Thoracic aorta (tissue), 2 donors: ENCODE measurements at regions not wholly inside any gene's neighbourhood (a gene's known extent, or its start where the extent isn't known, plus 50 kb on each side); places are given as distances from the start of the nearest gene placed in this dataset.

ENCODE experiments used
- ATAC-seq: fragments of 150-250 bp; one replicate; pipeline ENCODE4 v1.8.0; 2017; ENCODE audit warnings: low read depth; ENCODE audit not compliant: insufficient number of reproducible peaks, low FRiP score
- DNase-seq: peaks from one replicate; pipeline ENCODE4 v3.0.0-alpha.2; 2020; ENCODE audit warnings: low spot score
- H3K27ac ChIP-seq, 2 donors: fragments of 200-600 bp; sonication (generic); 1 replicate in 1 of 2; 2 replicates in 1 of 2; pipeline ENCODE4 v1.5.1; 2016; ENCODE audit warnings: mild to moderate bottlenecking in 2 of 2, moderate library complexity in 2 of 2
- H3K27me3 ChIP-seq: fragments of 200-600 bp; sonication (generic); replicated peaks from 2 replicates; pipeline ENCODE4 v1.6.0; 2016; ENCODE audit warnings: mild to moderate bottlenecking; ENCODE audit not compliant: insufficient read depth
- H3K36me3 ChIP-seq: fragments of 200-600 bp; sonication (generic); one replicate; pipeline ENCODE4 v1.5.1; 2016
- H3K4me1 ChIP-seq, 2 donors: fragments of 200-600 bp; sonication (generic); 1 replicate in 1 of 2; 2 replicates in 1 of 2; pipeline versions ENCODE4 v1.5.1 to v1.6.0; 2016; ENCODE audit warnings: low read depth in 2 of 2, mild to moderate bottlenecking in 1 of 2; ENCODE audit not compliant: control insufficient read depth in 1 of 2
- H3K4me3 ChIP-seq: fragments of 200-600 bp; sonication (generic); 2 replicates; pipeline ENCODE4 v1.5.1; 2016; ENCODE audit warnings: mild to moderate bottlenecking
- H3K9me3 ChIP-seq: fragments of 200-600 bp; sonication (generic); 2 replicates; pipeline ENCODE4 v1.5.1; 2016
- TF ChIP-seq, protein P1 (sequence below): fragments of 200-600 bp; sonication (generic); IDR thresholded peaks from one replicate; pipeline ENCODE4 v1.5.1; 2019; ENCODE audit warnings: antibody characterized with exemption

DNA sequence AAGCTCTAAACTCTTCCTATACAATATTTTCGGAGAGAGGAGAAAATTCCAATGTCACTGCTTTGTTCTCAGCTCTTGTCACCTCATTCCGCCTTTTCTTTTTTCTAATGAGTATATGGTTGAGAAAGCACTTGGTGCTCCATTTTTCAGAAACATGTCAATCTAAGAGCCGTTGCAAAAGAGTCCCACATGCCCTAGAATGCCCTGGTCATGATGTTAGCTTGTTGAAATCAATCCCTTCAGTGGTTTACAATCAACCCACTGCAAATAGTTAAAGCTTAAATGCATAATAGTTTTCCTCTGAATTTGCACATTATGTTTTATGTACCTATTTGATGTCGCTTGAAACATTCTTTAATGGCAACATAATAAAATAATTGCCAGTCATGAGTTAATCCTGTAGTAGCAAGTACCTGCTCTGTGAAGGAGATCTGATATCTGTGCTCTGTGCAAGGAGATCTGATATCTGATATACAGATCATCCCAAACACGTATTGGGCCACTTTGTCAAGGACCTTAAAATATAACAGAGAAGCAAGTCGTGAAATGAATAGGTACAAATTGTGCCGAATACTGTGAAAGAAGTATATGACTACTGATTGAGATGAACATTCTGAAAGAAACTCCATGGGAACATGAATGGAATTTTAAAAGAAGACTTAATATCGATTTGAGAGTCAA lies 1633.5 kb downstream of the SUCLG1 start:
- no peak overlapping the region for H3K27ac ChIP-seq
- H3K9me3 ChIP-seq = no peaks in the 10 kb centered on the region
- no peaks in the 10 kb centered on the region for H3K36me3 ChIP-seq
- TF ChIP-seq, protein P1, sequence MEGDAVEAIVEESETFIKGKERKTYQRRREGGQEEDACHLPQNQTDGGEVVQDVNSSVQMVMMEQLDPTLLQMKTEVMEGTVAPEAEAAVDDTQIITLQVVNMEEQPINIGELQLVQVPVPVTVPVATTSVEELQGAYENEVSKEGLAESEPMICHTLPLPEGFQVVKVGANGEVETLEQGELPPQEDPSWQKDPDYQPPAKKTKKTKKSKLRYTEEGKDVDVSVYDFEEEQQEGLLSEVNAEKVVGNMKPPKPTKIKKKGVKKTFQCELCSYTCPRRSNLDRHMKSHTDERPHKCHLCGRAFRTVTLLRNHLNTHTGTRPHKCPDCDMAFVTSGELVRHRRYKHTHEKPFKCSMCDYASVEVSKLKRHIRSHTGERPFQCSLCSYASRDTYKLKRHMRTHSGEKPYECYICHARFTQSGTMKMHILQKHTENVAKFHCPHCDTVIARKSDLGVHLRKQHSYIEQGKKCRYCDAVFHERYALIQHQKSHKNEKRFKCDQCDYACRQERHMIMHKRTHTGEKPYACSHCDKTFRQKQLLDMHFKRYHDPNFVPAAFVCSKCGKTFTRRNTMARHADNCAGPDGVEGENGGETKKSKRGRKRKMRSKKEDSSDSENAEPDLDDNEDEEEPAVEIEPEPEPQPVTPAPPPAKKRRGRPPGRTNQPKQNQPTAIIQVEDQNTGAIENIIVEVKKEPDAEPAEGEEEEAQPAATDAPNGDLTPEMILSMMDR = no peak
- DNase-seq = no peak
- H3K4me3 ChIP-seq = no peak overlapping the region
- no peak for ATAC-seq
- H3K27me3 ChIP-seq = no peaks in the 10 kb centered on the region
- H3K4me1 ChIP-seq = no peaks in the 10 kb centered on the region

DNA sequence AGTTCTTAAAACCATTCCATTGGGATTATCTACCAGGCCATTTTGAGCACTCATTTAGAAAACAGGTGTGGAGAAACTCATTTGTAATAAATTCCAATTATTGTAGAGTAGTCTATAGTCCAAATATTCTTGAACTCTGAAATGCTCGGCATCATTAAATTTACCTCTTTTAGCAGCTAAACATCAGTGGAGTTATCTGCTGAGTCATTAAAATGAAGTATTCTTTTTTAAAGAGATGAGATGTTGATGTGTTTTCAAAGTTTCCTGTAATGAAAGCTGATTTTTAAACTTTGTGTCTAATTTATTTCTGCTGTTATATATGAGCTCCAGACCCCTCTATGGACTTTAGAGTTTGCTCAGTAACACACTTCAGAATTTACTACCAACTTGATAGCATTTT lies 1635.2 kb downstream of the SUCLG1 start:
- no peak for ATAC-seq
- no peak overlapping the region for H3K4me3 ChIP-seq
- DNase-seq = no peak
- TF ChIP-seq, protein P1 = no peak
- H3K36me3 ChIP-seq = no peaks in the 10 kb centered on the region
- H3K4me1 ChIP-seq = no peaks in the 10 kb centered on the region
- H3K27me3 ChIP-seq = no peaks in the 10 kb centered on the region
- no peak overlapping the region for H3K27ac ChIP-seq
- H3K9me3 ChIP-seq = no peaks in the 10 kb centered on the region

DNA sequence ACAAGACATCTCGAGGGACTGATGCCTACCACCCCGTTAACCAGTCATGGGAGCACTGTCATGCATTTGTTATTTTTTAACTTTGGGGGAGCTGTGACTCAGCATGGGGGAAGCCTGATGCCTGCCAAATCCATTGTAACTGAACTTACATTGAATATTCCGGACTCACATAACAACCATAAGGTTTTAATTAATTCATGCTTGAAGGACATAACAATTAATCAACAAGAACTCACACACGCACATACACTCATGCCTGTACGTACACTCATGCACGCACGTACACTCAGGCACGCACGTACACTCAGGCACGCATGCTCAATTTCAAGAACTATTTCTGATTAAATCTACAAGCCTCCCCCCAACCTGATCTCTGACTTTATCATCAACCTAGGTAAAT lies 1639.1 kb downstream of the SUCLG1 start:
- TF ChIP-seq, protein P1 = no peak
- Histone ChIP-seq H3K27me3 (no peaks in the 10 kb centered on the region), H3K27ac (no peak overlapping the region), H3K4me3 (no peak overlapping the region), H3K9me3 (no peaks in the 10 kb centered on the region), H3K36me3 (no peaks in the 10 kb centered on the region), H3K4me1 (no peaks in the 10 kb centered on the region)
- DNase-seq = no peak
- no peak for ATAC-seq

- TF ChIP-seq, protein P1 = no peak
- Histone ChIP-seq H3K27me3 (no peaks in the 10 kb centered on the region), H3K9me3 (no peaks in the 10 kb centered on the region), H3K27ac (no peak overlapping the region), H3K36me3 (no peaks in the 10 kb centered on the region), H3K4me1 (no peaks in the 10 kb centered on the region), H3K4me3 (no peak overlapping the region)
- DNase-seq (no peak), ATAC-seq (no peak)
Measured at GRCh38 chr2:82814146-82814545, 1644.9 kb downstream of the SUCLG1 start.

GRCh38 chr2:82811946-82812345 lies 1647.1 kb downstream of the SUCLG1 start:
- Histone ChIP-seq H3K4me3 (no peak overlapping the region), H3K27me3 (no peaks in the 10 kb centered on the region), H3K36me3 (no peaks in the 10 kb centered on the region), H3K9me3 (no peaks in the 10 kb centered on the region), H3K27ac (no peak overlapping the region), H3K4me1 (no peaks in the 10 kb centered on the region)
- ATAC-seq = no peak
- no peak for DNase-seq
- TF ChIP-seq, protein P1 = no peak
